Body of pancreas (tissue), 4 donors: ENCODE measurements at regions not wholly inside any gene's neighbourhood (a gene's known extent, or its start where the extent isn't known, plus 50 kb on each side); places are given as distances from the start of the nearest gene placed in this dataset.

Experiments used
- ATAC-seq: fragments of 150-250 bp; one replicate; pipeline ENCODE4 v1.9.1; 2016
- DNase-seq, 4 donors: peaks; one replicate each; pipeline ENCODE4 v3.0.0-alpha.2; 2019
- H3K27ac ChIP-seq, 4 donors: fragments of 200-600 bp; sonication (generic); 1 replicate in 3 of 4; 2 replicates in 1 of 4; pipeline versions ENCODE4 v1.5.1 to v1.6.1; 2016 to 2019; ENCODE audit warnings: mild to moderate bottlenecking in 1 of 4, mixed read lengths in 1 of 4, moderate library complexity in 1 of 4
- H3K27me3 ChIP-seq, 2 donors: fragments of 200-600 bp; sonication (generic); one replicate each; pipeline ENCODE4 v1.6.0; 2016; ENCODE audit warnings: mild to moderate bottlenecking in 1 of 2
- H3K36me3 ChIP-seq, 2 donors: fragments of 200-600 bp; sonication (generic); replicated peaks in 1 of 2; 2 replicates each; pipeline ENCODE4 v1.5.1; 2016; ENCODE audit warnings: low read depth in 2 of 2; ENCODE audit not compliant: insufficient read depth in 1 of 2
- H3K4me1 ChIP-seq: fragments of 200-600 bp; sonication (generic); one replicate; pipeline ENCODE4 v1.6.0; 2016
- H3K4me3 ChIP-seq, 2 donors: fragments of 200-600 bp; sonication (generic); 1 replicate in 1 of 2; 2 replicates in 1 of 2; pipeline ENCODE4 v1.5.1; 2016 to 2019
- H3K9me3 ChIP-seq, 3 donors: fragments of 200-600 bp; sonication (generic); 1 replicate in 2 of 3; 2 replicates in 1 of 3; pipeline ENCODE4 v1.5.1; 2016
- CTCF ChIP-seq, 7 experiments: fragments of 450-650 bp in 4 of 7; fragments of 200-600 bp in 3 of 7; sonication (generic) in 3 of 7; IDR thresholded peaks; one replicate each; pipeline ENCODE4 v1.5.1; 2016 to 2019; ENCODE audit warnings: antibody characterized with exemption in 7 of 7
- POLR2A ChIP-seq, 3 donors: fragments of 450-650 bp; IDR thresholded peaks; one replicate each; pipeline ENCODE4 v1.6.1; 2016; ENCODE audit warnings: antibody characterized with exemption in 3 of 3, mild to moderate bottlenecking in 2 of 3
- WGBS, 2 donors: methylation state at CpG; one replicate each; pipeline ENCODE4 v1.1.5; 2017; 5-methylcytosine and 5-hydroxymethylcytosine counted together
- intact Hi-C: fragments of 100-400 bp; cut with DNase I; formaldehyde crosslinking; loops from one replicate; pipeline ENCODE4 v1.15.1; 2023

- 38 to 56% methylated on average over 4 of the region's 4 CpGs for WGBS, 2 donors
- Histone ChIP-seq H3K4me1 (no peaks in the 10 kb centered on the region), H3K9me3 (no peaks in the 10 kb centered on the region), H3K27ac (no peak overlapping the region), H3K27me3 (no peaks in the 10 kb centered on the region), H3K36me3 (no peaks in the 10 kb centered on the region), H3K4me3 (no peak overlapping the region)
- DNase-seq (no peak), ATAC-seq (no peak)
- TF ChIP-seq POLR2A (IDR thresholded peaks at IDR 0.05) = no peak
- TF ChIP-seq CTCF (IDR thresholded peaks at IDR 0.05) = no peak
- intact Hi-C loops = no loop called here
Observed at GRCh38 chr12:24473097-24473496, 475.8 kb downstream of the BCAT1 start.

GRCh38 chr12:24470050-24470449 lies 478.9 kb downstream of the BCAT1 start:
- 58 to 69% methylated on average over 4 of the region's 4 CpGs for WGBS, 2 donors
- Histone ChIP-seq H3K27me3 (no peaks in the 10 kb centered on the region), H3K9me3 (no peaks in the 10 kb centered on the region), H3K4me1 (no peaks in the 10 kb centered on the region), H3K36me3 (no peaks in the 10 kb centered on the region), H3K27ac (no peak overlapping the region), H3K4me3 (no peak overlapping the region)
- TF ChIP-seq POLR2A (IDR thresholded peaks at IDR 0.05) (no peak), CTCF (IDR thresholded peaks at IDR 0.05) (no peak)
- ATAC-seq = no peak
- DNase-seq = no peak
- intact Hi-C loops = no loop called here

GRCh38 chr12:24469089-24469488 lies 479.8 kb downstream of the BCAT1 start:
- TF ChIP-seq POLR2A (IDR thresholded peaks at IDR 0.05) (no peak), CTCF (IDR thresholded peaks at IDR 0.05) (no peak)
- Histone ChIP-seq H3K4me3 (no peak overlapping the region), H3K36me3 (no peaks in the 10 kb centered on the region), H3K4me1 (no peaks in the 10 kb centered on the region), H3K27ac (no peak overlapping the region), H3K27me3 (no peaks in the 10 kb centered on the region), H3K9me3 (no peaks in the 10 kb centered on the region)
- ATAC-seq (no peak), DNase-seq (no peak)
- WGBS, 2 donors = 71 to 85% methylated on average over 10 of the region's 10 CpGs
- intact Hi-C loops = no loop called here

- 32 to 46% methylated on average over 3 of the region's 3 CpGs for WGBS, 2 donors
- ATAC-seq = no peak
- intact Hi-C loops = no loop called here
Observed at GRCh38 chr12:24467226-24467625, 481.7 kb downstream of the BCAT1 start.

More at GRCh38 chr12:24467226-24467625, 481.7 kb downstream of the BCAT1 start:
- H3K36me3 ChIP-seq = no peaks in the 10 kb centered on the region
- no peak for DNase-seq
- TF ChIP-seq POLR2A (IDR thresholded peaks at IDR 0.05) = no peak
- no peak for TF ChIP-seq CTCF (IDR thresholded peaks at IDR 0.05)
- H3K9me3 ChIP-seq = no peaks in the 10 kb centered on the region
- H3K27me3 ChIP-seq = no peaks in the 10 kb centered on the region
- no peak overlapping the region for H3K27ac ChIP-seq
- no peak overlapping the region for H3K4me3 ChIP-seq
- no peaks in the 10 kb centered on the region for H3K4me1 ChIP-seq
